ENCODE measurements at regions not wholly inside any gene's neighbourhood (a gene's known extent, or its start where the extent isn't known, plus 50 kb on each side); places are given as distances from the start of the nearest gene placed in this dataset.

DNA sequence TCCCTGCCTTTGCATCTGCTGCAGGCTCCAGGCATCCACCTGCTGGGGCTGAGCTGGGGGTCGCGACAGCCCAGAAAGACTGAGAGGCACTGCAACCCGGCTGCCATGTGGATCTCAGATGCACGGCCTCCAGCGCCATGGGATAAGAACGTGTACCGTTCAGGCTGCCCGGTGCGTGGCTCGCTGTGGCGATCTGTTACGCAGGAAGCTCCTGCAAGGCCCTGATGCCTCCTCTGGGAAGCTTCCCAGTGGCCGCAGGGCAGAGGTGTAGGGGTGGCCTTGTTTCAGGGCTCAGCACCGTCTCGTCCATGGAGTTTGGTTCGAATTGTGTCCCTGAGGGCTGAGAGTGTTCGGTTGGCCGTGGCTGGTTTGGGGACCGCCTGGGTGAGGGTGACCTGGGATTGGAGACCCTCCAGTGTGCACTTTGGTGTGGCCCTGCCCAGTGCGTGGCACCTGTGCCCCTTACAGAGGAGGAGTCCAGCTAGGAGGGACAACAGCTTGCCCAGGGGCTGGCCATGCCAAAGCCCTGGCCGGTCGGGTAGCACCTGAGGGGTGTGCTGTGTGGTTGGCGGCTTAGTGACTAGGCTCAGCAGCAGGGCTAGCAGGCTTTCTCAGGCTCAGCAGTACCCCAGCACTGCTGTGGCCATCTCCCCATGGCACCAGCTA lies 1184.5 kb downstream of the BRD1 start:
- no peak overlapping the region for H3K27ac ChIP-seq (ENCODE audit: extremely low read depth, low read depth, low read length)
- TF ChIP-seq ZNF311 (tag by site-specific recombination; IDR thresholded peaks at IDR 0.05; ENCODE audit: borderline replicate concordance) (no peak), ZNF354C (tag by site-specific recombination; IDR thresholded peaks at IDR 0.05; ENCODE audit: borderline replicate concordance, low read depth) (no peak), ZNF785 (tag by site-specific recombination; IDR thresholded peaks at IDR 0.05) (no peak), ZNF707 (tag by site-specific recombination; IDR thresholded peaks at IDR 0.05) (no peak), ZNF596 (tag by site-specific recombination; IDR thresholded peaks at IDR 0.05) (no peak), KLF9 (tag by site-specific recombination; IDR thresholded peaks at IDR 0.05; ENCODE audit: low read depth) (no peak), ZSCAN30 (tag by site-specific recombination; IDR thresholded peaks at IDR 0.05) (no peak), GLI4 (tag by site-specific recombination; IDR thresholded peaks at IDR 0.05) (no peak)
- TF ChIP-seq, protein P1, sequence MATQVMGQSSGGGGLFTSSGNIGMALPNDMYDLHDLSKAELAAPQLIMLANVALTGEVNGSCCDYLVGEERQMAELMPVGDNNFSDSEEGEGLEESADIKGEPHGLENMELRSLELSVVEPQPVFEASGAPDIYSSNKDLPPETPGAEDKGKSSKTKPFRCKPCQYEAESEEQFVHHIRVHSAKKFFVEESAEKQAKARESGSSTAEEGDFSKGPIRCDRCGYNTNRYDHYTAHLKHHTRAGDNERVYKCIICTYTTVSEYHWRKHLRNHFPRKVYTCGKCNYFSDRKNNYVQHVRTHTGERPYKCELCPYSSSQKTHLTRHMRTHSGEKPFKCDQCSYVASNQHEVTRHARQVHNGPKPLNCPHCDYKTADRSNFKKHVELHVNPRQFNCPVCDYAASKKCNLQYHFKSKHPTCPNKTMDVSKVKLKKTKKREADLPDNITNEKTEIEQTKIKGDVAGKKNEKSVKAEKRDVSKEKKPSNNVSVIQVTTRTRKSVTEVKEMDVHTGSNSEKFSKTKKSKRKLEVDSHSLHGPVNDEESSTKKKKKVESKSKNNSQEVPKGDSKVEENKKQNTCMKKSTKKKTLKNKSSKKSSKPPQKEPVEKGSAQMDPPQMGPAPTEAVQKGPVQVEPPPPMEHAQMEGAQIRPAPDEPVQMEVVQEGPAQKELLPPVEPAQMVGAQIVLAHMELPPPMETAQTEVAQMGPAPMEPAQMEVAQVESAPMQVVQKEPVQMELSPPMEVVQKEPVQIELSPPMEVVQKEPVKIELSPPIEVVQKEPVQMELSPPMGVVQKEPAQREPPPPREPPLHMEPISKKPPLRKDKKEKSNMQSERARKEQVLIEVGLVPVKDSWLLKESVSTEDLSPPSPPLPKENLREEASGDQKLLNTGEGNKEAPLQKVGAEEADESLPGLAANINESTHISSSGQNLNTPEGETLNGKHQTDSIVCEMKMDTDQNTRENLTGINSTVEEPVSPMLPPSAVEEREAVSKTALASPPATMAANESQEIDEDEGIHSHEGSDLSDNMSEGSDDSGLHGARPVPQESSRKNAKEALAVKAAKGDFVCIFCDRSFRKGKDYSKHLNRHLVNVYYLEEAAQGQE (tag by site-specific recombination; IDR thresholded peaks at IDR 0.05), result no peak
- TF ChIP-seq, protein P2, sequence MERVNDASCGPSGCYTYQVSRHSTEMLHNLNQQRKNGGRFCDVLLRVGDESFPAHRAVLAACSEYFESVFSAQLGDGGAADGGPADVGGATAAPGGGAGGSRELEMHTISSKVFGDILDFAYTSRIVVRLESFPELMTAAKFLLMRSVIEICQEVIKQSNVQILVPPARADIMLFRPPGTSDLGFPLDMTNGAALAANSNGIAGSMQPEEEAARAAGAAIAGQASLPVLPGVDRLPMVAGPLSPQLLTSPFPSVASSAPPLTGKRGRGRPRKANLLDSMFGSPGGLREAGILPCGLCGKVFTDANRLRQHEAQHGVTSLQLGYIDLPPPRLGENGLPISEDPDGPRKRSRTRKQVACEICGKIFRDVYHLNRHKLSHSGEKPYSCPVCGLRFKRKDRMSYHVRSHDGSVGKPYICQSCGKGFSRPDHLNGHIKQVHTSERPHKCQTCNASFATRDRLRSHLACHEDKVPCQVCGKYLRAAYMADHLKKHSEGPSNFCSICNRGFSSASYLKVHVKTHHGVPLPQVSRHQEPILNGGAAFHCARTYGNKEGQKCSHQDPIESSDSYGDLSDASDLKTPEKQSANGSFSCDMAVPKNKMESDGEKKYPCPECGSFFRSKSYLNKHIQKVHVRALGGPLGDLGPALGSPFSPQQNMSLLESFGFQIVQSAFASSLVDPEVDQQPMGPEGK (tag by site-specific recombination; IDR thresholded peaks at IDR 0.05), result no peak
- TF ChIP-seq, protein P3, sequence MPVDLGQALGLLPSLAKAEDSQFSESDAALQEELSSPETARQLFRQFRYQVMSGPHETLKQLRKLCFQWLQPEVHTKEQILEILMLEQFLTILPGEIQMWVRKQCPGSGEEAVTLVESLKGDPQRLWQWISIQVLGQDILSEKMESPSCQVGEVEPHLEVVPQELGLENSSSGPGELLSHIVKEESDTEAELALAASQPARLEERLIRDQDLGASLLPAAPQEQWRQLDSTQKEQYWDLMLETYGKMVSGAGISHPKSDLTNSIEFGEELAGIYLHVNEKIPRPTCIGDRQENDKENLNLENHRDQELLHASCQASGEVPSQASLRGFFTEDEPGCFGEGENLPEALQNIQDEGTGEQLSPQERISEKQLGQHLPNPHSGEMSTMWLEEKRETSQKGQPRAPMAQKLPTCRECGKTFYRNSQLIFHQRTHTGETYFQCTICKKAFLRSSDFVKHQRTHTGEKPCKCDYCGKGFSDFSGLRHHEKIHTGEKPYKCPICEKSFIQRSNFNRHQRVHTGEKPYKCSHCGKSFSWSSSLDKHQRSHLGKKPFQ (tag by site-specific recombination; IDR thresholded peaks at IDR 0.05), result no peak
- ChIA-PET CTCF (interaction anchor here (0.6 kb wide), 2 partner anchors 17 to 572 kb away, joined by 4 read pairs; no protein-coding TSS in a partner anchor), POLR2A (no interaction called here)
- no peaks in the 10 kb centered on the region for H3K9me3 ChIP-seq (ENCODE audit: control insufficient read depth, insufficient read depth, low read depth, low read length)
- H3K4me1 ChIP-seq (ENCODE audit: control insufficient read depth, insufficient read depth, low read length), result no peaks in the 10 kb centered on the region
- H3K4me3 ChIP-seq (ENCODE audit: low read depth, low read length), result no peak overlapping the region
- no peaks in the 10 kb centered on the region for H3K36me3 ChIP-seq (ENCODE audit: control insufficient read depth in 2 of 2, insufficient read depth in 1 of 2, low read length in 2 of 2)

DNA sequence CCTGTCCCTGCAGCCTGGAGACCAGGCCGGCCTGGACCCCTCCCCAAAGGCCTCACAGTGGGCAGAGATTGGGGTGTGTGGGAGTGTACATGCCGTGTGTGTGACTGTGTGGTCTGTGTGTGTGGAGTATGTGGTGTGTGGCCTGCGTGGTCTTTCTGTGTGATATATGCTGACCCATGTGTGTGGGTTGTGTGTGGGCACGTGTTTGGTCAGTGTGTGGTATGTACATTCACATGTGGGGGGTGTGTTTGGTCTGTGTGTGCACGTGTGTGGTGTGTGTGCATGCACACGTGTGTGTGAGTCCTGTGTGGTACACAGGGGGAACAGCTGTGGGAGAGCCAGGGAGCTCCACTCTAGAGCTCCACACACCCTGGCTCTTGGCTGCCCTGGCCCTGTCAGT lies 1185.1 kb downstream of the BRD1 start:
- Histone ChIP-seq H3K36me3 (ENCODE audit: control insufficient read depth in 2 of 2, insufficient read depth in 1 of 2, low read length in 2 of 2) (no peaks in the 10 kb centered on the region), H3K4me3 (ENCODE audit: low read depth, low read length) (no peak overlapping the region), H3K9me3 (ENCODE audit: control insufficient read depth, insufficient read depth, low read depth, low read length) (no peaks in the 10 kb centered on the region), H3K4me1 (ENCODE audit: control insufficient read depth, insufficient read depth, low read length) (no peaks in the 10 kb centered on the region), H3K27ac (ENCODE audit: extremely low read depth, low read depth, low read length) (no peak overlapping the region)
- no peak for TF ChIP-seq ZNF624 (tag by site-specific recombination; IDR thresholded peaks at IDR 0.05)
- TF ChIP-seq EGR2 (tag by site-specific recombination; IDR thresholded peaks at IDR 0.05; ENCODE audit: low read depth), result peak; percentile 70; the same call in 1 of the 2 replicates
- TF ChIP-seq KLF8 (tag by site-specific recombination; IDR thresholded peaks at IDR 0.05), result no peak
- TF ChIP-seq ZFHX2 (tag by site-specific recombination; conservative IDR thresholded peaks at IDR 0.05), result peak; percentile 69
- CTCF ChIA-PET, result no interaction called here
- POLR2A ChIA-PET, result no interaction called here
